Neural progenitor cell (in vitro differentiated cells): ENCODE measurements at regions not wholly inside any gene's neighbourhood (a gene's known extent, or its start where the extent isn't known, plus 50 kb on each side); places are given as distances from the start of the nearest gene placed in this dataset.

Experiments
- DNase-seq: peaks from one replicate; pipeline ENCODE4 v3.0.0-alpha.2; 2016; ENCODE audit warnings: low spot score
- H2AFZ ChIP-seq: fragments of 200-600 bp; sonication (generic); replicated peaks from 2 replicates; pipeline ENCODE4 v1.6.1; 2016; ENCODE audit warnings: antibody characterized with exemption
- H3F3A ChIP-seq: fragments of 200-600 bp; sonication (generic); 2 replicates; pipeline ENCODE4 v1.6.1; 2016; ENCODE audit warnings: antibody characterized with exemption, low read depth
- H3K27ac ChIP-seq: fragments of 200-600 bp; sonication (generic); 2 replicates; pipeline ENCODE4 v1.5.1; 2016; ENCODE audit warnings: mild to moderate bottlenecking
- H3K27me3 ChIP-seq: fragments of 200-600 bp; sonication (generic); 2 replicates; pipeline ENCODE4 v1.6.1; 2016; ENCODE audit warnings: mild to moderate bottlenecking, moderate library complexity
- H3K36me3 ChIP-seq: fragments of 200-600 bp; sonication (generic); 2 replicates; pipeline ENCODE4 v1.5.1; 2016
- H3K4me1 ChIP-seq: fragments of 200-600 bp; sonication (generic); 2 replicates; pipeline ENCODE4 v1.6.1; 2016; ENCODE audit warnings: mixed run types
- H3K4me2 ChIP-seq: fragments of 200-600 bp; sonication (generic); 2 replicates; pipeline ENCODE4 v1.6.1; 2016
- H3K4me3 ChIP-seq: fragments of 200-600 bp; sonication (generic); 2 replicates; pipeline ENCODE4 v1.5.1; 2016
- H3K79me2 ChIP-seq: fragments of 200-600 bp; sonication (generic); 2 replicates; pipeline ENCODE4 v1.6.1; 2016; ENCODE audit warnings: low read depth
- H3K9ac ChIP-seq: fragments of 200-600 bp; sonication (generic); 2 replicates; pipeline ENCODE4 v1.6.1; 2016
- H3K9me3 ChIP-seq: fragments of 200-600 bp; sonication (generic); 2 replicates; pipeline ENCODE4 v1.5.1; 2016; ENCODE audit warnings: low read depth
- H4K20me1 ChIP-seq: fragments of 200-600 bp; sonication (generic); 2 replicates; pipeline ENCODE4 v1.6.1; 2016; ENCODE audit warnings: low read depth
- H3K27ac Mint-ChIP-seq: 3 replicates; pipeline ENCODE4 v1.8.0; 2021; ENCODE audit warnings: mixed read lengths
- H3K27me3 Mint-ChIP-seq: 2 replicates; pipeline ENCODE4 v1.8.0; 2022; ENCODE audit warnings: low read depth, mild to moderate bottlenecking, inconsistent platforms, moderate library complexity, mixed read lengths; ENCODE audit not compliant: insufficient read depth
- H3K36me3 Mint-ChIP-seq: 3 replicates; pipeline ENCODE4 v1.8.0; 2021; ENCODE audit warnings: mixed read lengths
- H3K4me1 Mint-ChIP-seq: 3 replicates; pipeline ENCODE4 v1.8.0; 2021; ENCODE audit warnings: mixed read lengths
- H3K4me3 Mint-ChIP-seq: 3 replicates; pipeline ENCODE4 v1.8.0; 2021; ENCODE audit warnings: mild to moderate bottlenecking, moderate library complexity, mixed read lengths
- H3K9me3 Mint-ChIP-seq: 3 replicates; pipeline ENCODE4 v1.8.0; 2020; ENCODE audit warnings: mixed read lengths
- CTCF ChIP-seq: fragments of 200-600 bp; sonication (generic); IDR thresholded peaks from 2 replicates; pipeline ENCODE4 v1.5.1; 2017; ENCODE audit warnings: antibody characterized with exemption, mild to moderate bottlenecking
- EZH2 ChIP-seq: fragments of 200-600 bp; sonication (generic); IDR thresholded peaks from 2 replicates; pipeline ENCODE4 v1.6.1; 2017; ENCODE audit warnings: antibody characterized with exemption, mild to moderate bottlenecking, moderate library complexity
- EZH2phosphoT487 ChIP-seq: fragments of 200-600 bp; sonication (generic); IDR thresholded peaks from 2 replicates; pipeline ENCODE4 v1.6.1; 2017; ENCODE audit warnings: antibody characterized with exemption

GRCh38 chr1:88371436-88372023 is 312.5 kb upstream of the PKN2 start:
- Histone ChIP-seq H3K27me3 (no peaks in the 10 kb centered on the region), H3K4me1 (peaks cover 7% of the 10 kb centered on the region), H3K27ac (no peak overlapping the region), H3F3A (no peaks in the 10 kb centered on the region), H3K36me3 (no peaks in the 10 kb centered on the region), H3K4me3 (no peak overlapping the region), H3K9me3 (no peaks in the 10 kb centered on the region), H4K20me1 (no peaks in the 10 kb centered on the region), H3K79me2 (no peaks in the 10 kb centered on the region), H3K9ac (no peak overlapping the region), H3K4me2 (no peak overlapping the region), H2AFZ (no peak overlapping the region)
- TF ChIP-seq CTCF (no peak), EZH2phosphoT487 (no peak), EZH2 (no peak)
- peaks cover 3% of the 10 kb centered on the region for H3K27me3 Mint-ChIP-seq
- H3K4me3 Mint-ChIP-seq, result no peak overlapping the region
- H3K36me3 Mint-ChIP-seq, result no peaks in the 10 kb centered on the region
- no peak for DNase-seq
- H3K27ac Mint-ChIP-seq, result no peak overlapping the region
- H3K9me3 Mint-ChIP-seq, result no peaks in the 10 kb centered on the region
- H3K4me1 Mint-ChIP-seq, result no peaks in the 10 kb centered on the region

DNA sequence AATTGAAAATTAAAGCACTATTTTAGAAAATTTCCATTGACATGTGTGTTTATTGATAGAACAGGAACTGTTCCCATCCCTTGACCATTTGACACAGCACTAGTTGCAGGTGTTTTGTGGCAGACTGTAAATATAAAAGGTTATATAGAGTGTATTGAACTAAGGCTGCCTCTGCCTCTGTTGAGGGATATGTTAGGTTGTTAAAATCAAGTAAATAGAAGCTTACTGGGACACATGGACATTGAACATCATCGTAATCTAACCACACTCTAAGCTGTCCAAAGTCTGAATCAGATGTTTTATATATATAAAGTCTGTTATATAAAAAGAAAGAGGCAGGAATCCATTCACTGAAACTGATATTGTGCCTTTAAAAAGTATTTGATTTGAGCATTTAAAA is 308.1 kb upstream of the PKN2 start:
- no peak for TF ChIP-seq EZH2
- H3K79me2 ChIP-seq, result no peaks in the 10 kb centered on the region
- H3K27ac ChIP-seq, result no peak overlapping the region
- H3K4me2 ChIP-seq, result no peak overlapping the region
- Mint-ChIP-seq H3K9me3 (no peaks in the 10 kb centered on the region), H3K27ac (no peak overlapping the region), H3K27me3 (peaks cover 3% of the 10 kb centered on the region), H3K4me3 (no peak overlapping the region), H3K36me3 (no peaks in the 10 kb centered on the region), H3K4me1 (no peaks in the 10 kb centered on the region)
- no peaks in the 10 kb centered on the region for H3K9me3 ChIP-seq
- no peaks in the 10 kb centered on the region for H3K36me3 ChIP-seq
- no peaks in the 10 kb centered on the region for H4K20me1 ChIP-seq
- no peaks in the 10 kb centered on the region for H3K4me1 ChIP-seq
- no peak overlapping the region for H3K4me3 ChIP-seq
- no peaks in the 10 kb centered on the region for H3F3A ChIP-seq
- no peak overlapping the region for H2AFZ ChIP-seq
- H3K9ac ChIP-seq, result no peak overlapping the region
- H3K27me3 ChIP-seq, result no peaks in the 10 kb centered on the region
- no peak for DNase-seq

DNA sequence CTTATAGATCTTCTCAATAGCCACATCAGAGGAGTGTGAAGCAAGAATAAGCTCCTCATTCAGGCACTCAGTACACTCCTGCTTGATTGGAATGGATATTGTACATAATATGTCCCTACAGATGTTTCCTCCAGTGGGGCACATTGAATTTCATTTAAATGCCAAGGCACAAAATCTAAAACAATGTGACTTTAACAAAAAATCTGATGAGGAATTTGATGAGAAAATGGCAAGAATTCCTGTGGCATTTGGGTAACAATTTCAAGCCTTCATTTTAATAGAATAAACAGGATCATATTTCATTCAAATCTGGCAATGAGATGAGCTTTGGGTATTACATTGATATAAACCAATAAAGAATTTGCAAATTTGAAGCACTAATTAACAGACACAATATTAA is 307.7 kb upstream of the PKN2 start:
- no peak overlapping the region for H3K27ac ChIP-seq
- H3K9me3 ChIP-seq, result no peaks in the 10 kb centered on the region
- H3K36me3 ChIP-seq, result no peaks in the 10 kb centered on the region
- no peak for TF ChIP-seq EZH2
- no peak for TF ChIP-seq CTCF
- TF ChIP-seq EZH2phosphoT487, result no peak
- no peak overlapping the region for H3K9ac ChIP-seq
- H3K27me3 Mint-ChIP-seq, result peaks cover 3% of the 10 kb centered on the region
- H2AFZ ChIP-seq, result no peak overlapping the region
- no peaks in the 10 kb centered on the region for H3F3A ChIP-seq
- H3K9me3 Mint-ChIP-seq, result no peaks in the 10 kb centered on the region
- H3K4me2 ChIP-seq, result no peak overlapping the region
- no peaks in the 10 kb centered on the region for H3K79me2 ChIP-seq
- no peak overlapping the region for H3K4me3 ChIP-seq
- H3K27ac Mint-ChIP-seq, result no peak overlapping the region
- no peak overlapping the region for H3K4me3 Mint-ChIP-seq
- no peaks in the 10 kb centered on the region for H3K27me3 ChIP-seq
- no peak for DNase-seq
- H3K4me1 Mint-ChIP-seq, result no peaks in the 10 kb centered on the region
- no peaks in the 10 kb centered on the region for H3K4me1 ChIP-seq
- no peaks in the 10 kb centered on the region for H4K20me1 ChIP-seq
- no peaks in the 10 kb centered on the region for H3K36me3 Mint-ChIP-seq

- H3K9me3 Mint-ChIP-seq, result no peaks in the 10 kb centered on the region
These were observed 305.5 kb upstream of the PKN2 start for GRCh38 chr1:88378560-88378959.

More at GRCh38 chr1:88378560-88378959, 305.5 kb upstream of the PKN2 start:
- Histone ChIP-seq H3K9me3 (no peaks in the 10 kb centered on the region), H3K4me1 (no peaks in the 10 kb centered on the region), H3K36me3 (no peaks in the 10 kb centered on the region), H3K27me3 (no peaks in the 10 kb centered on the region), H3K79me2 (no peaks in the 10 kb centered on the region), H4K20me1 (no peaks in the 10 kb centered on the region), H3K4me2 (no peak overlapping the region), H3K9ac (no peak overlapping the region), H3K27ac (no peak overlapping the region), H3K4me3 (no peak overlapping the region), H3F3A (no peaks in the 10 kb centered on the region), H2AFZ (no peak overlapping the region)
- DNase-seq, result no peak
- TF ChIP-seq CTCF, result no peak
- TF ChIP-seq EZH2phosphoT487, result no peak
- H3K4me1 Mint-ChIP-seq, result no peaks in the 10 kb centered on the region
- H3K4me3 Mint-ChIP-seq, result no peak overlapping the region
- H3K27me3 Mint-ChIP-seq, result peaks cover 3% of the 10 kb centered on the region
- H3K36me3 Mint-ChIP-seq, result no peaks in the 10 kb centered on the region
- H3K27ac Mint-ChIP-seq, result no peak overlapping the region
